Muscle layer of colon (tissue), 2 donors: ENCODE measurements at regions not wholly inside any gene's neighbourhood (a gene's known extent, or its start where the extent isn't known, plus 50 kb on each side); places are given as distances from the start of the nearest gene placed in this dataset.

Experiments used
- H3K27ac ChIP-seq: one replicate; pipeline ENCODE4 v1.7.0; 2013; ENCODE audit warnings: low read depth, mild to moderate bottlenecking, low read length, moderate library complexity
- H3K27me3 ChIP-seq, 2 donors: one replicate each; pipeline ENCODE4 v1.7.0; 2013; ENCODE audit warnings: low read length in 2 of 2, mild to moderate bottlenecking in 2 of 2; ENCODE audit not compliant: insufficient read depth in 2 of 2, control insufficient read depth in 1 of 2
- H3K36me3 ChIP-seq: one replicate; pipeline ENCODE4 v1.7.0; 2013; ENCODE audit warnings: mild to moderate bottlenecking, low read length; ENCODE audit not compliant: insufficient read depth
- H3K4me1 ChIP-seq: one replicate; pipeline ENCODE4 v1.7.0; 2013; ENCODE audit warnings: mild to moderate bottlenecking, low read length; ENCODE audit not compliant: insufficient read depth
- H3K4me3 ChIP-seq, 2 donors: one replicate each; pipeline ENCODE4 v1.7.0; 2013; ENCODE audit warnings: low read length in 2 of 2, low read depth in 1 of 2, mild to moderate bottlenecking in 1 of 2, moderate library complexity in 1 of 2
- H3K9ac ChIP-seq: one replicate; pipeline ENCODE4 v1.7.0; 2013; ENCODE audit warnings: low read length
- H3K9me3 ChIP-seq: one replicate; pipeline ENCODE4 v1.7.0; 2013; ENCODE audit warnings: mild to moderate bottlenecking, low read length
- donor health status: abdominal sarcoma.
- donor health status: Adenocarcinoma of cecum.

GRCh38 chr9:126017758-126018157, 270.6 kb downstream of the PBX3 start:
- no peaks in the 10 kb centered on the region for H3K36me3 ChIP-seq
- H3K4me3 ChIP-seq = no peak overlapping the region
- H3K4me1 ChIP-seq = no peaks in the 10 kb centered on the region
- no peaks in the 10 kb centered on the region for H3K27me3 ChIP-seq
- H3K27ac ChIP-seq = no peak overlapping the region
- no peak overlapping the region for H3K9ac ChIP-seq
- no peaks in the 10 kb centered on the region for H3K9me3 ChIP-seq

GRCh38 chr9:126020836-126021235, 273.7 kb downstream of the PBX3 start:
- Histone ChIP-seq H3K9me3 (no peaks in the 10 kb centered on the region), H3K4me3 (no peak overlapping the region), H3K27me3 (no peaks in the 10 kb centered on the region), H3K9ac (no peak overlapping the region), H3K27ac (no peak overlapping the region), H3K36me3 (no peaks in the 10 kb centered on the region), H3K4me1 (no peaks in the 10 kb centered on the region)

GRCh38 chr9:126023962-126024361, 276.8 kb downstream of the PBX3 start:
- no peaks in the 10 kb centered on the region for H3K27me3 ChIP-seq

GRCh38 chr9:126024581-126025230, 277.5 kb downstream of the PBX3 start:
- H3K4me1 ChIP-seq = no peaks in the 10 kb centered on the region
- no peaks in the 10 kb centered on the region for H3K9me3 ChIP-seq
- no peak overlapping the region for H3K27ac ChIP-seq
- H3K36me3 ChIP-seq = no peaks in the 10 kb centered on the region
- H3K4me3 ChIP-seq = no peak overlapping the region
- H3K9ac ChIP-seq = no peak overlapping the region
- no peaks in the 10 kb centered on the region for H3K27me3 ChIP-seq

More at GRCh38 chr9:126023962-126024361, 276.8 kb downstream of the PBX3 start:
- Histone ChIP-seq H3K27ac (no peak overlapping the region), H3K4me3 (no peak overlapping the region), H3K4me1 (no peaks in the 10 kb centered on the region), H3K36me3 (no peaks in the 10 kb centered on the region), H3K9me3 (no peaks in the 10 kb centered on the region), H3K9ac (no peak overlapping the region)

GRCh38 chr9:126025991-126026390, 278.8 kb downstream of the PBX3 start:
- H3K9me3 ChIP-seq = no peaks in the 10 kb centered on the region
- H3K4me1 ChIP-seq = no peaks in the 10 kb centered on the region
- no peak overlapping the region for H3K4me3 ChIP-seq
- H3K27me3 ChIP-seq = no peaks in the 10 kb centered on the region
- H3K27ac ChIP-seq = no peak overlapping the region
- H3K36me3 ChIP-seq = no peaks in the 10 kb centered on the region
- H3K9ac ChIP-seq = no peak overlapping the region

- no peaks in the 10 kb centered on the region for H3K36me3 ChIP-seq
- H3K4me3 ChIP-seq = no peak overlapping the region
- no peak overlapping the region for H3K27ac ChIP-seq
- H3K9me3 ChIP-seq = no peaks in the 10 kb centered on the region
- H3K9ac ChIP-seq = no peak overlapping the region
- no peaks in the 10 kb centered on the region for H3K27me3 ChIP-seq
- H3K4me1 ChIP-seq = no peaks in the 10 kb centered on the region
These were observed 280.4 kb downstream of the PBX3 start for GRCh38 chr9:126027566-126027965.

GRCh38 chr9:126028746-126029145, 281.6 kb downstream of the PBX3 start:
- no peaks in the 10 kb centered on the region for H3K36me3 ChIP-seq
- H3K4me3 ChIP-seq = no peak overlapping the region
- no peaks in the 10 kb centered on the region for H3K9me3 ChIP-seq
- no peak overlapping the region for H3K27ac ChIP-seq
- no peaks in the 10 kb centered on the region for H3K27me3 ChIP-seq
- H3K4me1 ChIP-seq = no peaks in the 10 kb centered on the region
- no peak overlapping the region for H3K9ac ChIP-seq

- Histone ChIP-seq H3K36me3 (no peaks in the 10 kb centered on the region), H3K4me1 (no peaks in the 10 kb centered on the region), H3K27me3 (no peaks in the 10 kb centered on the region), H3K27ac (no peak overlapping the region), H3K9ac (no peak overlapping the region), H3K4me3 (no peak overlapping the region), H3K9me3 (no peaks in the 10 kb centered on the region)
These were observed 283.5 kb downstream of the PBX3 start for GRCh38 chr9:126030716-126031115.

- no peaks in the 10 kb centered on the region for H3K9me3 ChIP-seq
- H3K27ac ChIP-seq = no peak overlapping the region
- H3K9ac ChIP-seq = no peak overlapping the region
- H3K4me3 ChIP-seq = no peak overlapping the region
- H3K36me3 ChIP-seq = no peaks in the 10 kb centered on the region
- H3K27me3 ChIP-seq = no peaks in the 10 kb centered on the region
- H3K4me1 ChIP-seq = no peaks in the 10 kb centered on the region
These were observed 283.9 kb downstream of the PBX3 start for GRCh38 chr9:126031116-126031515.

- no peak overlapping the region for H3K4me3 ChIP-seq
- H3K36me3 ChIP-seq = no peaks in the 10 kb centered on the region
- H3K27me3 ChIP-seq = no peaks in the 10 kb centered on the region
- no peak overlapping the region for H3K27ac ChIP-seq
- no peak overlapping the region for H3K9ac ChIP-seq
- no peaks in the 10 kb centered on the region for H3K9me3 ChIP-seq
- no peaks in the 10 kb centered on the region for H3K4me1 ChIP-seq
These were observed 285.0 kb downstream of the PBX3 start for GRCh38 chr9:126032135-126032534.

- H3K27me3 ChIP-seq = no peaks in the 10 kb centered on the region
- H3K4me3 ChIP-seq = no peak overlapping the region
- no peak overlapping the region for H3K27ac ChIP-seq
- no peak overlapping the region for H3K9ac ChIP-seq
- no peaks in the 10 kb centered on the region for H3K36me3 ChIP-seq
- no peaks in the 10 kb centered on the region for H3K9me3 ChIP-seq
- H3K4me1 ChIP-seq = no peaks in the 10 kb centered on the region
These were observed 286.1 kb downstream of the PBX3 start for GRCh38 chr9:126033318-126033717.

- H3K27ac ChIP-seq = no peak overlapping the region
- no peak overlapping the region for H3K9ac ChIP-seq
- H3K27me3 ChIP-seq = no peaks in the 10 kb centered on the region
- H3K9me3 ChIP-seq = no peaks in the 10 kb centered on the region
- no peaks in the 10 kb centered on the region for H3K4me1 ChIP-seq
- no peaks in the 10 kb centered on the region for H3K36me3 ChIP-seq
- H3K4me3 ChIP-seq = no peak overlapping the region
These were observed 286.8 kb downstream of the PBX3 start for GRCh38 chr9:126033956-126034355.
